ENCODE measurements at regions not wholly inside any gene's neighbourhood (a gene's known extent, or its start where the extent isn't known, plus 50 kb on each side); places are given as distances from the start of the nearest gene placed in this dataset.
"Not testable (repeated sequence)": the region's sequence is repeated elsewhere in the genome, so short reads cannot be mapped to it uniquely, and the experiment has no call there.

- CTCF ChIA-PET = interaction anchor here (0.8 kb wide), 1 partner anchor 1814 kb away, joined by 4 read pairs; no protein-coding TSS in a partner anchor
- no peak overlapping the region for H3K27ac Mint-ChIP-seq
- no peak for DNase-seq
- H3K4me1 Mint-ChIP-seq = no peaks in the 10 kb centered on the region
- H3K9me3 Mint-ChIP-seq = no peaks in the 10 kb centered on the region
- H3K27me3 Mint-ChIP-seq = no peaks in the 10 kb centered on the region
- H3K36me3 Mint-ChIP-seq = no peaks in the 10 kb centered on the region
- no peak overlapping the region for H3K4me3 Mint-ChIP-seq
Measured at GRCh38 chr1:171397851-171398469, 84.0 kb downstream of the FMO4 start.

DNA sequence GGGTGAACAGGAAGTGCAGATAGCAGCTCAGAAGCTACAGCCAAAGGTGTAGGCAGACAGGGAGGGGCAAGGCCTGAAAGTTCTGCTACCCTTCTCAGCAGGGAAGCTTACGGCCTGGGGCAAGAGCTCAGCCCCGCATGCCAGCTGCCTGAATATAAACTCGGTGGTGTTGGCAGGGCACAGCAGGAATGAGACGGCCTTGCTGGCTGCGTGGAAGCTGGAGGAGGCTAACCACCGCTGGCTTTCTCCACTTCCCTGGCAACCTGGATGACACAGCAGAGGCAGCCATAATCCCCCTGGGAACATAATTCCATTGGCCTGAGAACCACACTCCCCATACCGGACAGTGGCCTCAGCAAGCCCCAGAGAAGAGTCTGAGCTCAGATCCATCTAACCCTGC is 81.9 kb upstream of the PRRC2C start:
- DNase-seq = no peak
- Mint-ChIP-seq H3K4me1 (no peaks in the 10 kb centered on the region), H3K27me3 (peaks cover 4% of the 10 kb centered on the region), H3K4me3 (no peak overlapping the region), H3K9me3 (peaks cover 4% of the 10 kb centered on the region), H3K36me3 (no peaks in the 10 kb centered on the region), H3K27ac (no peak overlapping the region)
- CTCF ChIA-PET = no interaction called here

DNA sequence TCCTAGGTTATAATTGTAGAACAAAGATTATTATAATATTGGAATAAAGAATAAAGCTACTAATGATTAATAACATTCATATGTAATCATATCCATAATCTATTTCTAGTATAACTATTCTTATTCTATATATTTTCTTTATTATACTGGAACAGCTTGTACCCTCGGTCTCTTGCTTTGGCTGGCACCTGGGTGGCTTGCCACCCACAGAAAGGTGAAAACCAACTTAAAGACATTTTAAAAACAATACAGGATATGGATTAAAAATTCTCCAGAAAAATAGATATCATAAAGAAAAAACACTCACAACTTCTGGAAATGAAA is 80.0 kb upstream of the PRRC2C start:
- Mint-ChIP-seq H3K4me3 (no peak overlapping the region), H3K36me3 (no peaks in the 10 kb centered on the region), H3K27me3 (peaks cover 4% of the 10 kb centered on the region), H3K4me1 (no peaks in the 10 kb centered on the region), H3K27ac (no peak overlapping the region), H3K9me3 (peaks cover 4% of the 10 kb centered on the region)
- DNase-seq = no peak
- CTCF ChIA-PET = interaction anchor here (0.6 kb wide), 1 partner anchor 194 kb away, joined by 3 read pairs; no protein-coding TSS in a partner anchor

GRCh38 chr1:171413557-171413956 is 71.8 kb upstream of the PRRC2C start:
- CTCF ChIA-PET = interaction anchor here (0.6 kb wide), 1 partner anchor 668 kb away, joined by 3 read pairs; no protein-coding TSS in a partner anchor

DNA sequence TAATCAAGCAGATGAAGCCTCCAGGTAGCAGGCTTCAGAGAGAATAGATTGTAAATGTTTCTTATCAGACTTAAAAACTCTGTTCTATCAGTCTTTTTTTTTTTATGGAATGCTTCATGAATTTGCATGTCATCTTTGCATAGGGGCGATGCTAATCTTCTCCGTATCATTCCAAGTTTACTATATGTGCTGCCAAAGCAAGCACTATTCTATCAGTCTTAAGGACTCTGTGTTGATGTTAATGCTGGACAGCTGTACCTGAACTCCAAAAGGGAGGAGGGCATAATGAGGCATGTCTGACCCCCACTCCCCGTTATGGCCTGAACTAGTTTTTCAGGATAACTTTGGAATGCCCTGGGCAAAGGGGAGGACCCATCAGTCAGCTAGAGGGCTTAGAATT is 66.8 kb upstream of the PRRC2C start:
- Mint-ChIP-seq H3K27me3 (no peaks in the 10 kb centered on the region), H3K36me3 (no peaks in the 10 kb centered on the region), H3K27ac (no peak overlapping the region), H3K4me3 (no peak overlapping the region), H3K9me3 (no peaks in the 10 kb centered on the region), H3K4me1 (peaks cover 23% of the 10 kb centered on the region)
- CTCF ChIA-PET = no interaction called here
- no peak for DNase-seq

More at GRCh38 chr1:171413557-171413956, 71.8 kb upstream of the PRRC2C start:
- H3K27ac Mint-ChIP-seq, H3K4me1 Mint-ChIP-seq, H3K9me3 Mint-ChIP-seq, DNase-seq, H3K36me3 Mint-ChIP-seq, H3K27me3 Mint-ChIP-seq, H3K4me3 Mint-ChIP-seq: not testable (repeated sequence)

DNA sequence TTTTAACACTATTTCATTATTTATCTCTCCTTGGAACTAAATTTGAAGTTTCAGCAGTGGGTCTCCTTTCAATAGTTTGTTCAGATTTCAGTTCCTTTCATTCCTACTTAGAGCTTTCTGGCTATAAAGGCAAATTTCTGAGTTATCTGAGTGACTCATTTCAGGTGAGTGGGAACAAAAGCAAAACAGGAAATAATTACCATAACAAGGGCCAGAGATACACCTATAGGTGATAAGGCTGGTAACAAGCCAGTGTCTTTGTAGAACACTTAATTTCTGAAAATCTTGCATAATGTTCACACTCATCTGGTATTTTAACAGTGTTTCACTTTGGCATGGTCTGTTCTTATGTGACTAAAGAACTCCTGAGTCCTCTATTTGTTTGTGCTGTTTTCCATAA is 64.5 kb upstream of the PRRC2C start:
- Mint-ChIP-seq H3K4me1 (peaks cover 23% of the 10 kb centered on the region), H3K9me3 (no peaks in the 10 kb centered on the region), H3K36me3 (no peaks in the 10 kb centered on the region), H3K27ac (peak overlapping the region; percentile 73), H3K27me3 (no peaks in the 10 kb centered on the region), H3K4me3 (no peak overlapping the region)
- CTCF ChIA-PET = no interaction called here
- DNase-seq = no peak

DNA sequence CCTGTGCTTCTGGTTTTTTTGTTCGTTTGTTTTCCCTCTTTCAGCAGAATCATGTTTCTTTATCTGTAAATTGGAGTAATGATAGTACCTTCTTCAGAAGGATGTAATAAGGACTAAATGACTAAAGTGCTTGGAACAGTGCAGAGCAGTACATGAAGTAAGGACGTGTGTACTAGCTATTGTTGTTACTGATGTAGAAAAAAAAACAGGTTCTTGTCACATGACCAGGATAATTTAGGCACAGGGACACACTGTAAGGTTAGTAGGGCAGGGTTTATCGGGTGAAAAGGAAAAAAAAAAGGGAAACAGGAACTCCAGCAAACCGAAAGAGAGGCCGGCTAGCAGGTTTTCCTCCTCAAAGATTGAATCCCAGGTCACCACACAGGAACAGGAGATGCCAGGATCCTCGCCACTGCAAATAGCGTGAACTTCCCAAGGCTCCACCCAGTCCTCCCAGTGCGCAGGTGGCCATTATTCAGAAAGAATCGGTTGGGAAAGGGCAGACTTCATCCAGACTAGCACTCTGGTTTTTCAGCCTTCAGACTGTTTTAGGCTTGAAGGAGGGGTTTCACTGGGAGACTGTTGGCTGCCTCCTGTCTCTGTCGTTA is 63.8 kb upstream of the PRRC2C start:
- CTCF ChIA-PET = no interaction called here
- H3K36me3 Mint-ChIP-seq = no peaks in the 10 kb centered on the region
- no peak overlapping the region for H3K27ac Mint-ChIP-seq
- peaks cover 23% of the 10 kb centered on the region for H3K4me1 Mint-ChIP-seq
- no peaks in the 10 kb centered on the region for H3K9me3 Mint-ChIP-seq
- H3K27me3 Mint-ChIP-seq = peaks cover 4% of the 10 kb centered on the region
- H3K4me3 Mint-ChIP-seq = no peak overlapping the region
- DNase-seq = no peak

GRCh38 chr1:171422511-171422910 is 62.8 kb upstream of the PRRC2C start:
- peaks cover 11% of the 10 kb centered on the region for H3K27me3 Mint-ChIP-seq
- no peak overlapping the region for H3K4me3 Mint-ChIP-seq
- no peak overlapping the region for H3K27ac Mint-ChIP-seq
- no peaks in the 10 kb centered on the region for H3K9me3 Mint-ChIP-seq
- H3K4me1 Mint-ChIP-seq = peaks cover 23% of the 10 kb centered on the region
- no peak for DNase-seq
- CTCF ChIA-PET = no interaction called here
- no peaks in the 10 kb centered on the region for H3K36me3 Mint-ChIP-seq

DNA sequence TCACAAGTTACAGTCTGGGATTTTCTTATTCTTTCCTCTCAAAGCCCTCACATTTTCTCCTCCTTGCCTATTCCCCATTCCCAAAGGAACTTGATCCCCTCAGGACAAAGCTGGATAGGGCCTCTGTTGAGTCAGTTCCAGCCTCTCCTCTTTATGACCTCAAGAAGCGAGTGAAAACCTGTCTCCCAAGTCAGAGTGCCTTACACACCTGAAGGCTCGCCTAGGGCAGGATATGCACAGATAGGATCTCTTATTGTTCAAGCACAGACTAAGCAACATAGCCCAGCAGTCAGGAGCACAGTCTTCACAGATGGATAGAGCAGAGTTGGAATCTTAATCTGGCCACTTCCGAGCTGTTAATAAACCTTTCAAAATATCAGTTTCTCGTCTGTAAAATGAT is 60.8 kb upstream of the PRRC2C start:
- no peak overlapping the region for H3K4me3 Mint-ChIP-seq
- no peaks in the 10 kb centered on the region for H3K36me3 Mint-ChIP-seq
- no peak for DNase-seq
- CTCF ChIA-PET = no interaction called here
- H3K9me3 Mint-ChIP-seq = peaks cover 2% of the 10 kb centered on the region
- no peak overlapping the region for H3K27ac Mint-ChIP-seq
- H3K27me3 Mint-ChIP-seq = peaks cover 16% of the 10 kb centered on the region
- peaks cover 20% of the 10 kb centered on the region for H3K4me1 Mint-ChIP-seq

GRCh38 chr1:171426645-171427044 is 58.7 kb upstream of the PRRC2C start:
- Mint-ChIP-seq H3K9me3 (peaks cover 2% of the 10 kb centered on the region), H3K36me3 (no peaks in the 10 kb centered on the region), H3K4me1 (no peaks in the 10 kb centered on the region), H3K27ac (no peak overlapping the region), H3K27me3 (peaks cover 27% of the 10 kb centered on the region), H3K4me3 (no peak overlapping the region)
- CTCF ChIA-PET = no interaction called here
- no peak for DNase-seq

- CTCF ChIA-PET = interaction anchor here (0.9 kb wide), 1 partner anchor 115 kb away, joined by 3 read pairs; the partner anchor contains the start of gene FMO4
- H3K27me3 Mint-ChIP-seq = peaks cover 33% of the 10 kb centered on the region
- no peaks in the 10 kb centered on the region for H3K36me3 Mint-ChIP-seq
- H3K4me3 Mint-ChIP-seq = no peak overlapping the region
- DNase-seq = no peak
- H3K9me3 Mint-ChIP-seq = peaks cover 2% of the 10 kb centered on the region
- no peaks in the 10 kb centered on the region for H3K4me1 Mint-ChIP-seq
- H3K27ac Mint-ChIP-seq = no peak overlapping the region
Measured at GRCh38 chr1:171427852-171428471, 57.4 kb upstream of the PRRC2C start.

GRCh38 chr1:171429137-171429536 is 56.2 kb upstream of the PRRC2C start:
- peaks cover 33% of the 10 kb centered on the region for H3K27me3 Mint-ChIP-seq
- no peak overlapping the region for H3K4me3 Mint-ChIP-seq
- peaks cover 2% of the 10 kb centered on the region for H3K9me3 Mint-ChIP-seq
- CTCF ChIA-PET = no interaction called here
- H3K4me1 Mint-ChIP-seq = peaks cover 2% of the 10 kb centered on the region
- H3K36me3 Mint-ChIP-seq = no peaks in the 10 kb centered on the region
- DNase-seq = no peak
- H3K27ac Mint-ChIP-seq = no peak overlapping the region

- Mint-ChIP-seq H3K27ac (no peak overlapping the region), H3K27me3 (peaks cover 24% of the 10 kb centered on the region), H3K9me3 (peaks cover 2% of the 10 kb centered on the region), H3K4me1 (peaks cover 10% of the 10 kb centered on the region), H3K36me3 (no peaks in the 10 kb centered on the region), H3K4me3 (no peak overlapping the region)
- CTCF ChIA-PET = no interaction called here
- no peak for DNase-seq
Measured at GRCh38 chr1:171431994-171432393, 53.3 kb upstream of the PRRC2C start.

DNA sequence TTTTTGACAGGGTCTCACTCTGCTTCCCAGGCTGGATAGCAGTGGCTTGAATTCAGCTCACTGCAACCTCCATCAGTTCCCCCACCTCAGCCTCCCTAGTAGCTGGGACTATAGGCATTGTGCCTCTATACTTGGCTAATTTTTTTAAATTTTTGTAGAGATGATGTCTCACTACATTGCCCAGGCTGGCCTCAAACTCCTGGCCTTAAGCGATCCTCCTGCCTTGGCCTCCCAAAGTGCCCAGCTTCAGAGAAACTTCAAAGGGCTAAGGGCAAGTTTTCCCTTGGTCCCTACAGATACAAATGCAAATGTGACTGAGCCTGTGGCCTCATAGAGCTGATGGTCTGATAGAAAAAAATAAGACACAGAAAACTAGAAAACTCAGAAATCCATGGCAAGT is 52.9 kb upstream of the PRRC2C start:
- peaks cover 10% of the 10 kb centered on the region for H3K4me1 Mint-ChIP-seq
- CTCF ChIA-PET = no interaction called here
- H3K27me3 Mint-ChIP-seq = peaks cover 21% of the 10 kb centered on the region
- H3K9me3 Mint-ChIP-seq = peaks cover 2% of the 10 kb centered on the region
- H3K27ac Mint-ChIP-seq = no peak overlapping the region
- no peaks in the 10 kb centered on the region for H3K36me3 Mint-ChIP-seq
- no peak for DNase-seq
- no peak overlapping the region for H3K4me3 Mint-ChIP-seq

DNA sequence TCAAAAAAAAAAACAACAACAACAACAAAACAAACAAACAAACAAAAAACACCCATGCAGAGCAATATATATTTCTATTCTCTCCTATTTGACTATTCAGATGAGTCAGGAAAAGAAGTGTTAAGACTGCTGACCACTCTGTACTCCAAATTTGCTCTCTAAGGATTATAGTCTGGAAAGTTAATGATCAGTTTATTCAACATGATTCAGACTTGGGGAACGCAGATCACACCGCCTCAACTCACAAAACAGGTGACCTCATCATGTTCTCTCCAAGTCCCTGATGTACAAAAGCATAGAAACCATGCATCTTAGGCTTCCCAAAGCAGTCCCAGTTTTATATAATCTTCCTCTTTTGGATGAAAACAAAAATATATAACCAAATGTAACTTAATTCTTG is 51.9 kb upstream of the PRRC2C start:
- Mint-ChIP-seq H3K27ac (no peak overlapping the region), H3K36me3 (no peaks in the 10 kb centered on the region), H3K27me3 (peaks cover 21% of the 10 kb centered on the region), H3K4me1 (peaks cover 10% of the 10 kb centered on the region), H3K4me3 (no peak overlapping the region), H3K9me3 (peaks cover 2% of the 10 kb centered on the region)
- CTCF ChIA-PET = no interaction called here
- DNase-seq = no peak
